ENCODE measurements at regions not wholly inside any gene's neighbourhood (a gene's known extent, or its start where the extent isn't known, plus 50 kb on each side); places are given as distances from the start of the nearest gene placed in this dataset.

GRCh38 chr6:98687752-98688151 is 146.6 kb upstream of the POU3F2 start:
- TF ChIP-seq TCF4 (CRISPR knock-in tag; IDR thresholded peaks at IDR 0.05; ENCODE audit: borderline replicate concordance) (no peak), ZFP30 (CRISPR knock-in tag; IDR thresholded peaks at IDR 0.05) (no peak), TOX (CRISPR knock-in tag; IDR thresholded peaks at IDR 0.05; ENCODE audit: borderline replicate concordance) (no peak), ESRRG (CRISPR knock-in tag; IDR thresholded peaks at IDR 0.05) (no peak), ISL1 (CRISPR knock-in tag; IDR thresholded peaks at IDR 0.05) (no peak), CSDC2 (CRISPR knock-in tag; IDR thresholded peaks at IDR 0.05) (no peak), ARNTL (CRISPR knock-in tag; IDR thresholded peaks at IDR 0.05; ENCODE audit: borderline replicate concordance, low read depth) (no peak), ZC3H10 (CRISPR knock-in tag; IDR thresholded peaks at IDR 0.05) (no peak), PPARA (CRISPR knock-in tag; IDR thresholded peaks at IDR 0.05; ENCODE audit: borderline replicate concordance) (no peak), SNAI2 (CRISPR knock-in tag; IDR thresholded peaks at IDR 0.05) (no peak), GLIS3 (CRISPR knock-in tag; IDR thresholded peaks at IDR 0.05) (no peak)
- TF ChIP-seq, protein P1, sequence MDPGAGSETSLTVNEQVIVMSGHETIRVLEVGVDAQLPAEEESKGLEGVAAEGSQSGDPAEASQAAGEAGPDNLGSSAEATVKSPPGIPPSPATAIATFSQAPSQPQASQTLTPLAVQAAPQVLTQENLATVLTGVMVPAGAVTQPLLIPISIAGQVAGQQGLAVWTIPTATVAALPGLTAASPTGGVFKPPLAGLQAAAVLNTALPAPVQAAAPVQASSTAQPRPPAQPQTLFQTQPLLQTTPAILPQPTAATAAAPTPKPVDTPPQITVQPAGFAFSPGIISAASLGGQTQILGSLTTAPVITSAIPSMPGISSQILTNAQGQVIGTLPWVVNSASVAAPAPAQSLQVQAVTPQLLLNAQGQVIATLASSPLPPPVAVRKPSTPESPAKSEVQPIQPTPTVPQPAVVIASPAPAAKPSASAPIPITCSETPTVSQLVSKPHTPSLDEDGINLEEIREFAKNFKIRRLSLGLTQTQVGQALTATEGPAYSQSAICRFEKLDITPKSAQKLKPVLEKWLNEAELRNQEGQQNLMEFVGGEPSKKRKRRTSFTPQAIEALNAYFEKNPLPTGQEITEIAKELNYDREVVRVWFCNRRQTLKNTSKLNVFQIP (CRISPR knock-in tag; IDR thresholded peaks at IDR 0.05; ENCODE audit: borderline replicate concordance, low read depth), result no peak
- TF ChIP-seq, protein P2, sequence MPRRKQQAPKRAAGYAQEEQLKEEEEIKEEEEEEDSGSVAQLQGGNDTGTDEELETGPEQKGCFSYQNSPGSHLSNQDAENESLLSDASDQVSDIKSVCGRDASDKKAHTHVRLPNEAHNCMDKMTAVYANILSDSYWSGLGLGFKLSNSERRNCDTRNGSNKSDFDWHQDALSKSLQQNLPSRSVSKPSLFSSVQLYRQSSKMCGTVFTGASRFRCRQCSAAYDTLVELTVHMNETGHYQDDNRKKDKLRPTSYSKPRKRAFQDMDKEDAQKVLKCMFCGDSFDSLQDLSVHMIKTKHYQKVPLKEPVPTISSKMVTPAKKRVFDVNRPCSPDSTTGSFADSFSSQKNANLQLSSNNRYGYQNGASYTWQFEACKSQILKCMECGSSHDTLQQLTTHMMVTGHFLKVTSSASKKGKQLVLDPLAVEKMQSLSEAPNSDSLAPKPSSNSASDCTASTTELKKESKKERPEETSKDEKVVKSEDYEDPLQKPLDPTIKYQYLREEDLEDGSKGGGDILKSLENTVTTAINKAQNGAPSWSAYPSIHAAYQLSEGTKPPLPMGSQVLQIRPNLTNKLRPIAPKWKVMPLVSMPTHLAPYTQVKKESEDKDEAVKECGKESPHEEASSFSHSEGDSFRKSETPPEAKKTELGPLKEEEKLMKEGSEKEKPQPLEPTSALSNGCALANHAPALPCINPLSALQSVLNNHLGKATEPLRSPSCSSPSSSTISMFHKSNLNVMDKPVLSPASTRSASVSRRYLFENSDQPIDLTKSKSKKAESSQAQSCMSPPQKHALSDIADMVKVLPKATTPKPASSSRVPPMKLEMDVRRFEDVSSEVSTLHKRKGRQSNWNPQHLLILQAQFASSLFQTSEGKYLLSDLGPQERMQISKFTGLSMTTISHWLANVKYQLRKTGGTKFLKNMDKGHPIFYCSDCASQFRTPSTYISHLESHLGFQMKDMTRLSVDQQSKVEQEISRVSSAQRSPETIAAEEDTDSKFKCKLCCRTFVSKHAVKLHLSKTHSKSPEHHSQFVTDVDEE (CRISPR knock-in tag; IDR thresholded peaks at IDR 0.05), result no peak
- TF ChIP-seq, protein P3, sequence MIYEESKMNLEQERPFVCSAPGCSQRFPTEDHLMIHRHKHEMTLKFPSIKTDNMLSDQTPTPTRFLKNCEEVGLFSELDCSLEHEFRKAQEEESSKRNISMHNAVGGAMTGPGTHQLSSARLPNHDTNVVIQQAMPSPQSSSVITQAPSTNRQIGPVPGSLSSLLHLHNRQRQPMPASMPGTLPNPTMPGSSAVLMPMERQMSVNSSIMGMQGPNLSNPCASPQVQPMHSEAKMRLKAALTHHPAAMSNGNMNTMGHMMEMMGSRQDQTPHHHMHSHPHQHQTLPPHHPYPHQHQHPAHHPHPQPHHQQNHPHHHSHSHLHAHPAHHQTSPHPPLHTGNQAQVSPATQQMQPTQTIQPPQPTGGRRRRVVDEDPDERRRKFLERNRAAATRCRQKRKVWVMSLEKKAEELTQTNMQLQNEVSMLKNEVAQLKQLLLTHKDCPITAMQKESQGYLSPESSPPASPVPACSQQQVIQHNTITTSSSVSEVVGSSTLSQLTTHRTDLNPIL (CRISPR knock-in tag; IDR thresholded peaks at IDR 0.05; ENCODE audit: low read depth), result no peak
- TF ChIP-seq, protein P4, sequence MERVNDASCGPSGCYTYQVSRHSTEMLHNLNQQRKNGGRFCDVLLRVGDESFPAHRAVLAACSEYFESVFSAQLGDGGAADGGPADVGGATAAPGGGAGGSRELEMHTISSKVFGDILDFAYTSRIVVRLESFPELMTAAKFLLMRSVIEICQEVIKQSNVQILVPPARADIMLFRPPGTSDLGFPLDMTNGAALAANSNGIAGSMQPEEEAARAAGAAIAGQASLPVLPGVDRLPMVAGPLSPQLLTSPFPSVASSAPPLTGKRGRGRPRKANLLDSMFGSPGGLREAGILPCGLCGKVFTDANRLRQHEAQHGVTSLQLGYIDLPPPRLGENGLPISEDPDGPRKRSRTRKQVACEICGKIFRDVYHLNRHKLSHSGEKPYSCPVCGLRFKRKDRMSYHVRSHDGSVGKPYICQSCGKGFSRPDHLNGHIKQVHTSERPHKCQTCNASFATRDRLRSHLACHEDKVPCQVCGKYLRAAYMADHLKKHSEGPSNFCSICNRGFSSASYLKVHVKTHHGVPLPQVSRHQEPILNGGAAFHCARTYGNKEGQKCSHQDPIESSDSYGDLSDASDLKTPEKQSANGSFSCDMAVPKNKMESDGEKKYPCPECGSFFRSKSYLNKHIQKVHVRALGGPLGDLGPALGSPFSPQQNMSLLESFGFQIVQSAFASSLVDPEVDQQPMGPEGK (CRISPR knock-in tag; IDR thresholded peaks at IDR 0.05; ENCODE audit: borderline replicate concordance), result no peak
- no peak for ATAC-seq

DNA sequence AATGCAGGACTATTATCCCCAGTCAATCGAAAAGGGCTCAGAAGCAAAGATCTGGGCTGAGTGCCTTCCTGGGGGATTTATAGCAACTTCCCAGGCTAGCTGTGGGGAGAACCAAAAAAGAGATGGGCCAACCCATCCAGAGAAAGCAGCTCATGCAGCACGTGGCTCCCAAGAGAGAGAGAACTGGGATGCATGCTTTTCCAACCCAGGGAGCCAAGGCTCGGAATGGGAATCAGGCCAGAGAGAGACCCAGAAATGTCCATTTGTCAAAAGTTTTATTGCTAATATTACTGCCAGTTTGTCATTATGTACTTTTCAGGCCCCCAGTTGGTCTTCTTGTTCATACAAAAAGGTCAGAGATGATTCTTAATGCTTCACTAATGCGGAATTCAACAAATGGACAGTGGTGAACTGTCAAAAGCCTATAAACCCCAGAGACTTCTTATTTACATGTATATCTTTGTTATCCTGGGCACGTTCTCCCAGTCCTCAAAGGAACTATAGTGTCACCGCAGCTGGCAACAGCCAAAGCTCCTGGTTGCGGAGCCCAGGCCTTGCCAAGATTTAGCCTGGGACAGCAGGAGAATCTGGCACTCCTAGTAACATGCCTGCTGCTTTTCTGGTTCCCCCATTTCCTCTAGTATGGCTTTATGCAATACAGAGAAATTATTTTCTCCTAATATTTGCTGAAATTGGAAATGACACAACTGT is 139.1 kb upstream of the POU3F2 start:
- ATAC-seq, result no peak
- TF ChIP-seq ZC3H10 (CRISPR knock-in tag; IDR thresholded peaks at IDR 0.05), result no peak
- no peak for TF ChIP-seq ESRRG (CRISPR knock-in tag; IDR thresholded peaks at IDR 0.05)
- TF ChIP-seq, protein P3 (CRISPR knock-in tag; IDR thresholded peaks at IDR 0.05; ENCODE audit: low read depth), result no peak
- no peak for TF ChIP-seq GLIS3 (CRISPR knock-in tag; IDR thresholded peaks at IDR 0.05)
- TF ChIP-seq, protein P4 (CRISPR knock-in tag; IDR thresholded peaks at IDR 0.05; ENCODE audit: borderline replicate concordance), result no peak
- TF ChIP-seq TCF4 (CRISPR knock-in tag; IDR thresholded peaks at IDR 0.05; ENCODE audit: borderline replicate concordance), result no peak
- TF ChIP-seq CSRNP3 (CRISPR knock-in tag; IDR thresholded peaks at IDR 0.05), result no peak
- TF ChIP-seq ZNF565 (CRISPR knock-in tag; conservative IDR thresholded peaks at IDR 0.05; ENCODE audit: low read depth), result no peak
- TF ChIP-seq ZNF8 (CRISPR knock-in tag; IDR thresholded peaks at IDR 0.05), result no peak

Measured in SK-N-SH treated with all-trans-retinoic acid at 6 μM for 48 hours (cell line).